ENCODE measurements at regions not wholly inside any gene's neighbourhood (a gene's known extent, or its start where the extent isn't known, plus 50 kb on each side); places are given as distances from the start of the nearest gene placed in this dataset.

GRCh38 chr12:30578426-30578825 is 117.2 kb downstream of the IPO8 start:
- H3K27ac ChIP-seq (ENCODE audit: control insufficient read depth, insufficient read depth, low read length), result no peak overlapping the region
- no peaks in the 10 kb centered on the region for H3K4me1 ChIP-seq (ENCODE audit: control insufficient read depth, extremely low read depth, insufficient read depth, low read length)
- no peaks in the 10 kb centered on the region for H3K9me3 ChIP-seq (ENCODE audit: control insufficient read depth, low read depth, low read length)
- H2AFZ ChIP-seq (ENCODE audit: control insufficient read depth, low read length), result no peak overlapping the region
- H3K9ac ChIP-seq (ENCODE audit: control insufficient read depth, extremely low read depth, insufficient read depth, low read length), result no peak overlapping the region
- H3K36me3 ChIP-seq (ENCODE audit: control insufficient read depth in 2 of 2, extremely low read depth in 1 of 2, insufficient read depth in 2 of 2, low read length in 2 of 2), result no peaks in the 10 kb centered on the region
- no peak overlapping the region for H3K4me3 ChIP-seq (ENCODE audit: control insufficient read depth in 2 of 3, extremely low read depth in 1 of 3, insufficient read depth in 2 of 3, low read depth in 1 of 3, low read length in 3 of 3)
- no peaks in the 10 kb centered on the region for H3K27me3 ChIP-seq (ENCODE audit: control insufficient read depth, extremely low read depth, insufficient read depth, low read length)
- no peak for TF ChIP-seq CTCF (optimal IDR thresholded peaks at IDR 0.05 in 1 of 3, IDR thresholded peaks at IDR 0.05 in 1 of 3, conservative IDR thresholded peaks at IDR 0.05 in 1 of 3; ENCODE audit: extremely low read depth in 1 of 3, insufficient read depth in 2 of 3, low read length in 3 of 3)
- TF ChIP-seq EZH2 (IDR thresholded peaks at IDR 0.05; ENCODE audit: low read length), result no peak
- H4K20me1 ChIP-seq (ENCODE audit: control insufficient read depth, extremely low read depth, insufficient read depth, low read length), result no peaks in the 10 kb centered on the region
- H3K4me2 ChIP-seq (ENCODE audit: control insufficient read depth, extremely low read depth, insufficient read depth, low read depth, low read length), result no peak overlapping the region
- no peaks in the 10 kb centered on the region for H3K79me2 ChIP-seq (ENCODE audit: control insufficient read depth, insufficient read depth, low read length)
- no peaks in the 10 kb centered on the region for H3K9me1 ChIP-seq (ENCODE audit: control insufficient read depth, extremely low read depth, insufficient read depth, low read length)
- dilution Hi-C loops (cut with MboI; ENCODE audit: extremely low pct_ligation_motif_present, low sequenced_read_pairs), result no loop called here
- FAIRE-seq, result no peak
- DNase-seq (ENCODE audit: low read depth, low spot score), result no peak

GRCh38 chr12:30573145-30573544 is 122.5 kb downstream of the IPO8 start:
- TF ChIP-seq EZH2 (IDR thresholded peaks at IDR 0.05; ENCODE audit: low read length) (no peak), CTCF (optimal IDR thresholded peaks at IDR 0.05 in 1 of 3, IDR thresholded peaks at IDR 0.05 in 1 of 3, conservative IDR thresholded peaks at IDR 0.05 in 1 of 3; ENCODE audit: extremely low read depth in 1 of 3, insufficient read depth in 2 of 3, low read length in 3 of 3) (no peak)
- Histone ChIP-seq H3K9me3 (ENCODE audit: control insufficient read depth, low read depth, low read length) (no peaks in the 10 kb centered on the region), H4K20me1 (ENCODE audit: control insufficient read depth, extremely low read depth, insufficient read depth, low read length) (no peaks in the 10 kb centered on the region), H3K79me2 (ENCODE audit: control insufficient read depth, insufficient read depth, low read length) (no peaks in the 10 kb centered on the region), H3K9me1 (ENCODE audit: control insufficient read depth, extremely low read depth, insufficient read depth, low read length) (no peaks in the 10 kb centered on the region), H3K4me2 (ENCODE audit: control insufficient read depth, extremely low read depth, insufficient read depth, low read depth, low read length) (no peak overlapping the region), H2AFZ (ENCODE audit: control insufficient read depth, low read length) (no peak overlapping the region), H3K9ac (ENCODE audit: control insufficient read depth, extremely low read depth, insufficient read depth, low read length) (no peak overlapping the region), H3K27ac (ENCODE audit: control insufficient read depth, insufficient read depth, low read length) (no peak overlapping the region), H3K27me3 (ENCODE audit: control insufficient read depth, extremely low read depth, insufficient read depth, low read length) (no peaks in the 10 kb centered on the region), H3K4me3 (ENCODE audit: control insufficient read depth in 2 of 3, extremely low read depth in 1 of 3, insufficient read depth in 2 of 3, low read depth in 1 of 3, low read length in 3 of 3) (no peak overlapping the region), H3K36me3 (ENCODE audit: control insufficient read depth in 2 of 2, extremely low read depth in 1 of 2, insufficient read depth in 2 of 2, low read length in 2 of 2) (no peaks in the 10 kb centered on the region), H3K4me1 (ENCODE audit: control insufficient read depth, extremely low read depth, insufficient read depth, low read length) (no peaks in the 10 kb centered on the region)
- dilution Hi-C loops (cut with MboI; ENCODE audit: extremely low pct_ligation_motif_present, low sequenced_read_pairs), result no loop called here
- no peak for DNase-seq (ENCODE audit: low read depth, low spot score)
- FAIRE-seq, result no peak

Measured in keratinocyte (primary cell).